ENCODE measurements at regions not wholly inside any gene's neighbourhood (a gene's known extent, or its start where the extent isn't known, plus 50 kb on each side); places are given as distances from the start of the nearest gene placed in this dataset.
"Not testable (repeated sequence)": the region's sequence is repeated elsewhere in the genome, so short reads cannot be mapped to it uniquely, and the experiment has no call there.

GRCh38 chr4:186979961-186980745, 256.5 kb upstream of the FAT1 start:
- Histone ChIP-seq H3K27me3 (ENCODE audit: control insufficient read depth in 1 of 2, insufficient read depth in 2 of 2, low read length in 2 of 2) (no peaks in the 10 kb centered on the region), H3K9ac (ENCODE audit: low read length in 2 of 2) (no peak overlapping the region), H3K4me1 (ENCODE audit: control insufficient read depth, insufficient read depth, low read length) (no peaks in the 10 kb centered on the region), H3K36me3 (ENCODE audit: control insufficient read depth in 2 of 2, insufficient read depth in 2 of 2, low read length in 2 of 2) (no peaks in the 10 kb centered on the region), H3K9me3 (ENCODE audit: control insufficient read depth in 2 of 2, low read length in 2 of 2) (no peaks in the 10 kb centered on the region), H3K4me3 (ENCODE audit: low read length in 2 of 2) (no peak overlapping the region), H3K27ac (ENCODE audit: low read length) (no peak overlapping the region)

- Histone ChIP-seq H3K36me3 (ENCODE audit: control insufficient read depth in 2 of 2, insufficient read depth in 2 of 2, low read length in 2 of 2) (no peaks in the 10 kb centered on the region), H3K27me3 (ENCODE audit: control insufficient read depth in 1 of 2, insufficient read depth in 2 of 2, low read length in 2 of 2) (no peaks in the 10 kb centered on the region), H3K4me3 (ENCODE audit: low read length in 2 of 2) (no peak overlapping the region), H3K27ac (ENCODE audit: low read length) (no peak overlapping the region), H3K9me3 (ENCODE audit: control insufficient read depth in 2 of 2, low read length in 2 of 2) (no peaks in the 10 kb centered on the region), H3K4me1 (ENCODE audit: control insufficient read depth, insufficient read depth, low read length) (no peaks in the 10 kb centered on the region), H3K9ac (ENCODE audit: low read length in 2 of 2) (no peak overlapping the region)
Measured at GRCh38 chr4:186981161-186981560, 257.5 kb upstream of the FAT1 start.

GRCh38 chr4:186982160-186982559, 258.5 kb upstream of the FAT1 start:
- Histone ChIP-seq H3K4me3 (ENCODE audit: low read length in 2 of 2) (no peak overlapping the region), H3K27ac (ENCODE audit: low read length) (no peak overlapping the region), H3K27me3 (ENCODE audit: control insufficient read depth in 1 of 2, insufficient read depth in 2 of 2, low read length in 2 of 2) (no peaks in the 10 kb centered on the region), H3K9ac (ENCODE audit: low read length in 2 of 2) (no peak overlapping the region), H3K9me3 (ENCODE audit: control insufficient read depth in 2 of 2, low read length in 2 of 2) (no peaks in the 10 kb centered on the region), H3K36me3 (ENCODE audit: control insufficient read depth in 2 of 2, insufficient read depth in 2 of 2, low read length in 2 of 2) (no peaks in the 10 kb centered on the region), H3K4me1 (ENCODE audit: control insufficient read depth, insufficient read depth, low read length) (no peaks in the 10 kb centered on the region)

- Histone ChIP-seq H3K27me3 (ENCODE audit: control insufficient read depth in 1 of 2, insufficient read depth in 2 of 2, low read length in 2 of 2) (no peaks in the 10 kb centered on the region), H3K9me3 (ENCODE audit: control insufficient read depth in 2 of 2, low read length in 2 of 2) (no peaks in the 10 kb centered on the region), H3K4me1 (ENCODE audit: control insufficient read depth, insufficient read depth, low read length) (no peaks in the 10 kb centered on the region), H3K36me3 (ENCODE audit: control insufficient read depth in 2 of 2, insufficient read depth in 2 of 2, low read length in 2 of 2) (no peaks in the 10 kb centered on the region), H3K27ac (ENCODE audit: low read length) (no peak overlapping the region), H3K4me3 (ENCODE audit: low read length in 2 of 2) (no peak overlapping the region), H3K9ac (ENCODE audit: low read length in 2 of 2) (no peak overlapping the region)
Measured at GRCh38 chr4:186984105-186984644, 260.5 kb upstream of the FAT1 start.

GRCh38 chr4:186999686-187000085, 276.0 kb upstream of the FAT1 start:
- Histone ChIP-seq H3K9ac (ENCODE audit: low read length in 2 of 2) (no peak overlapping the region), H3K27ac (ENCODE audit: low read length) (no peak overlapping the region), H3K27me3 (ENCODE audit: control insufficient read depth in 1 of 2, insufficient read depth in 2 of 2, low read length in 2 of 2) (no peaks in the 10 kb centered on the region), H3K9me3 (ENCODE audit: control insufficient read depth in 2 of 2, low read length in 2 of 2) (no peaks in the 10 kb centered on the region), H3K4me1 (ENCODE audit: control insufficient read depth, insufficient read depth, low read length) (no peaks in the 10 kb centered on the region), H3K4me3 (ENCODE audit: low read length in 2 of 2) (no peak overlapping the region), H3K36me3 (ENCODE audit: control insufficient read depth in 2 of 2, insufficient read depth in 2 of 2, low read length in 2 of 2) (no peaks in the 10 kb centered on the region)

GRCh38 chr4:187000281-187000680, 276.6 kb upstream of the FAT1 start:
- no peak overlapping the region for H3K27ac ChIP-seq (ENCODE audit: low read length)
- no peaks in the 10 kb centered on the region for H3K36me3 ChIP-seq (ENCODE audit: control insufficient read depth in 2 of 2, insufficient read depth in 2 of 2, low read length in 2 of 2)
- no peak overlapping the region for H3K4me3 ChIP-seq (ENCODE audit: low read length in 2 of 2)
- no peaks in the 10 kb centered on the region for H3K9me3 ChIP-seq (ENCODE audit: control insufficient read depth in 2 of 2, low read length in 2 of 2)
- H3K9ac ChIP-seq (ENCODE audit: low read length in 2 of 2) = no peak overlapping the region
- H3K27me3 ChIP-seq (ENCODE audit: control insufficient read depth in 1 of 2, insufficient read depth in 2 of 2, low read length in 2 of 2) = no peaks in the 10 kb centered on the region
- H3K4me1 ChIP-seq (ENCODE audit: control insufficient read depth, insufficient read depth, low read length) = no peaks in the 10 kb centered on the region

- not testable (repeated sequence) for H3K4me1 ChIP-seq (ENCODE audit: control insufficient read depth, insufficient read depth, low read length); H3K9ac ChIP-seq (ENCODE audit: low read length in 2 of 2); H3K27me3 ChIP-seq (ENCODE audit: control insufficient read depth in 1 of 2, insufficient read depth in 2 of 2, low read length in 2 of 2); H3K27ac ChIP-seq (ENCODE audit: low read length); H3K4me3 ChIP-seq (ENCODE audit: low read length in 2 of 2); H3K9me3 ChIP-seq (ENCODE audit: control insufficient read depth in 2 of 2, low read length in 2 of 2); H3K36me3 ChIP-seq (ENCODE audit: control insufficient read depth in 2 of 2, insufficient read depth in 2 of 2, low read length in 2 of 2)
Measured at GRCh38 chr4:187002133-187002532, 278.5 kb upstream of the FAT1 start.

GRCh38 chr4:187004628-187005027, 281.0 kb upstream of the FAT1 start:
- Histone ChIP-seq H3K27ac (ENCODE audit: low read length) (no peak overlapping the region), H3K9ac (ENCODE audit: low read length in 2 of 2) (no peak overlapping the region), H3K4me3 (ENCODE audit: low read length in 2 of 2) (no peak overlapping the region), H3K27me3 (ENCODE audit: control insufficient read depth in 1 of 2, insufficient read depth in 2 of 2, low read length in 2 of 2) (no peaks in the 10 kb centered on the region), H3K4me1 (ENCODE audit: control insufficient read depth, insufficient read depth, low read length) (no peaks in the 10 kb centered on the region), H3K9me3 (ENCODE audit: control insufficient read depth in 2 of 2, low read length in 2 of 2) (no peaks in the 10 kb centered on the region), H3K36me3 (ENCODE audit: control insufficient read depth in 2 of 2, insufficient read depth in 2 of 2, low read length in 2 of 2) (no peaks in the 10 kb centered on the region)

GRCh38 chr4:187006189-187006618, 282.5 kb upstream of the FAT1 start:
- no peaks in the 10 kb centered on the region for H3K9me3 ChIP-seq (ENCODE audit: control insufficient read depth in 2 of 2, low read length in 2 of 2)
- no peak overlapping the region for H3K27ac ChIP-seq (ENCODE audit: low read length)
- H3K27me3 ChIP-seq (ENCODE audit: control insufficient read depth in 1 of 2, insufficient read depth in 2 of 2, low read length in 2 of 2) = no peaks in the 10 kb centered on the region

GRCh38 chr4:187010052-187010451, 286.4 kb upstream of the FAT1 start:
- no peak overlapping the region for H3K4me3 ChIP-seq (ENCODE audit: low read length in 2 of 2)
- H3K4me1 ChIP-seq (ENCODE audit: control insufficient read depth, insufficient read depth, low read length) = no peaks in the 10 kb centered on the region
- no peak overlapping the region for H3K27ac ChIP-seq (ENCODE audit: low read length)
- H3K9me3 ChIP-seq (ENCODE audit: control insufficient read depth in 2 of 2, low read length in 2 of 2) = no peaks in the 10 kb centered on the region
- H3K36me3 ChIP-seq (ENCODE audit: control insufficient read depth in 2 of 2, insufficient read depth in 2 of 2, low read length in 2 of 2) = no peaks in the 10 kb centered on the region
- no peak overlapping the region for H3K9ac ChIP-seq (ENCODE audit: low read length in 2 of 2)
- no peaks in the 10 kb centered on the region for H3K27me3 ChIP-seq (ENCODE audit: control insufficient read depth in 1 of 2, insufficient read depth in 2 of 2, low read length in 2 of 2)

More at GRCh38 chr4:187006189-187006618, 282.5 kb upstream of the FAT1 start:
- Histone ChIP-seq H3K4me3 (ENCODE audit: low read length in 2 of 2) (no peak overlapping the region), H3K9ac (ENCODE audit: low read length in 2 of 2) (no peak overlapping the region), H3K36me3 (ENCODE audit: control insufficient read depth in 2 of 2, insufficient read depth in 2 of 2, low read length in 2 of 2) (no peaks in the 10 kb centered on the region), H3K4me1 (ENCODE audit: control insufficient read depth, insufficient read depth, low read length) (no peaks in the 10 kb centered on the region)

GRCh38 chr4:187016101-187016500, 292.4 kb upstream of the FAT1 start:
- H3K9ac ChIP-seq (ENCODE audit: low read length in 2 of 2) = no peak overlapping the region
- H3K36me3 ChIP-seq (ENCODE audit: control insufficient read depth in 2 of 2, insufficient read depth in 2 of 2, low read length in 2 of 2) = no peaks in the 10 kb centered on the region
- H3K27me3 ChIP-seq (ENCODE audit: control insufficient read depth in 1 of 2, insufficient read depth in 2 of 2, low read length in 2 of 2) = no peaks in the 10 kb centered on the region
- H3K27ac ChIP-seq (ENCODE audit: low read length) = no peak overlapping the region
- H3K4me1 ChIP-seq (ENCODE audit: control insufficient read depth, insufficient read depth, low read length) = no peaks in the 10 kb centered on the region
- no peaks in the 10 kb centered on the region for H3K9me3 ChIP-seq (ENCODE audit: control insufficient read depth in 2 of 2, low read length in 2 of 2)
- no peak overlapping the region for H3K4me3 ChIP-seq (ENCODE audit: low read length in 2 of 2)
